ENCODE measurements at regions not wholly inside any gene's neighbourhood (a gene's known extent, or its start where the extent isn't known, plus 50 kb on each side); places are given as distances from the start of the nearest gene placed in this dataset.

DNA sequence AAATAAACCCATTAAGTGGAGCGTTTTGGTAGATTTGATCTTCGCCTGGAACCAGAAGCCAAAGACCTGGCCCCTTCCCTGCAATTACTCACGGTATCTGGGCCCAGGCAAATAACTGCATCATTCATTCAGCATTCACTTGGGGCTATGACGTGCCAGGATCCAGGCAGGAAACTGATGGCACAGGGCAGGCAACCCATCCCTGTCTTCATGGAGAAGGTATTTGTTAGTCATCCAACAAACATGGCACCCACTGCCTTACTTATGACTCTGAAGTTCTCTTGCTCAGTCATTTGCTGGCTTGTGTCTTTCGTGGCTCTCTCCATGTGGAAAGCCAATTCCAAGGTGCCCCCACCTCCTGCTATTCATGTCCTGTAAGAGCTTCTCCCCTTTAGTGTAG is 232.4 kb downstream of the BMP7 start:
- Mint-ChIP-seq H3K9me3 (peaks cover 2% of the 10 kb centered on the region), H3K4me1 (peaks cover 40% of the 10 kb centered on the region), H3K27me3 (ENCODE audit: insufficient read depth, low read depth) (peaks cover 17% of the 10 kb centered on the region), H3K27ac (no peak overlapping the region), H3K36me3 (no peaks in the 10 kb centered on the region), H3K4me3 (no peak overlapping the region)
- no peaks in the 10 kb centered on the region for H3F3A ChIP-seq (ENCODE audit: low read depth)
- H3K4me3 ChIP-seq, result no peak overlapping the region
- TF ChIP-seq, protein P1, sequence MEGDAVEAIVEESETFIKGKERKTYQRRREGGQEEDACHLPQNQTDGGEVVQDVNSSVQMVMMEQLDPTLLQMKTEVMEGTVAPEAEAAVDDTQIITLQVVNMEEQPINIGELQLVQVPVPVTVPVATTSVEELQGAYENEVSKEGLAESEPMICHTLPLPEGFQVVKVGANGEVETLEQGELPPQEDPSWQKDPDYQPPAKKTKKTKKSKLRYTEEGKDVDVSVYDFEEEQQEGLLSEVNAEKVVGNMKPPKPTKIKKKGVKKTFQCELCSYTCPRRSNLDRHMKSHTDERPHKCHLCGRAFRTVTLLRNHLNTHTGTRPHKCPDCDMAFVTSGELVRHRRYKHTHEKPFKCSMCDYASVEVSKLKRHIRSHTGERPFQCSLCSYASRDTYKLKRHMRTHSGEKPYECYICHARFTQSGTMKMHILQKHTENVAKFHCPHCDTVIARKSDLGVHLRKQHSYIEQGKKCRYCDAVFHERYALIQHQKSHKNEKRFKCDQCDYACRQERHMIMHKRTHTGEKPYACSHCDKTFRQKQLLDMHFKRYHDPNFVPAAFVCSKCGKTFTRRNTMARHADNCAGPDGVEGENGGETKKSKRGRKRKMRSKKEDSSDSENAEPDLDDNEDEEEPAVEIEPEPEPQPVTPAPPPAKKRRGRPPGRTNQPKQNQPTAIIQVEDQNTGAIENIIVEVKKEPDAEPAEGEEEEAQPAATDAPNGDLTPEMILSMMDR (IDR thresholded peaks at IDR 0.05), result no peak
- TF ChIP-seq EZH2 (IDR thresholded peaks at IDR 0.05) (no peak), EZH2phosphoT487 (IDR thresholded peaks at IDR 0.05) (no peak)
- H3K9ac ChIP-seq, result no peak overlapping the region
- no peak overlapping the region for H2AFZ ChIP-seq (replicated peaks)
- no peaks in the 10 kb centered on the region for H3K9me3 ChIP-seq (ENCODE audit: low read depth)
- no peak for DNase-seq (ENCODE audit: low spot score)
- H3K36me3 ChIP-seq, result no peaks in the 10 kb centered on the region
- no peak overlapping the region for H3K4me2 ChIP-seq
- peaks cover 23% of the 10 kb centered on the region for H3K4me1 ChIP-seq
- no peaks in the 10 kb centered on the region for H3K27me3 ChIP-seq
- no peaks in the 10 kb centered on the region for H4K20me1 ChIP-seq (ENCODE audit: low read depth)
- H3K27ac ChIP-seq, result no peak overlapping the region
- H3K79me2 ChIP-seq (ENCODE audit: low read depth), result no peaks in the 10 kb centered on the region

DNA sequence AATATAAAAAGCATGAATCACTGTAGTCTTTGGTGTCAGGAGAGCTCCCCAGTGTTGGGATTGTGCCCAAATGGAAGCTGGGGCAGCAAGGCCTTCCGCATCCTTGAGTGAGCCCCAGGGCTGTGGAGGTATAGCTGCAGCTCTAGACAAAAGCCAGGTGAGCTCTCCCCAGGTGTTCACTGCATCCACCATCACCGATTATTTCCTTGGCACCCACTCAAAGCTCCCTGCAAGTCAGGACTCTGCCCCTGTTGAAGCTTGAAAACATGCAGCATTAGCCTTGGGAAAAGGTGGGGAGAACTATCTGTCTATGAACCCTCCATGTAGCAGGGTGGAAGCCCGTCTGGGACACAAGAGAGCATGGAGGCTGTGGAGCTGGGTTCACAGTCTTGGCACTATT is 228.8 kb downstream of the BMP7 start:
- no peaks in the 10 kb centered on the region for H3K36me3 ChIP-seq
- no peak overlapping the region for H3K27ac Mint-ChIP-seq
- peaks cover 4% of the 10 kb centered on the region for H3K4me1 ChIP-seq
- no peaks in the 10 kb centered on the region for H3K9me3 ChIP-seq (ENCODE audit: low read depth)
- H3F3A ChIP-seq (ENCODE audit: low read depth), result no peaks in the 10 kb centered on the region
- H4K20me1 ChIP-seq (ENCODE audit: low read depth), result no peaks in the 10 kb centered on the region
- peaks cover 13% of the 10 kb centered on the region for H3K4me1 Mint-ChIP-seq
- no peaks in the 10 kb centered on the region for H3K36me3 Mint-ChIP-seq
- H3K27me3 ChIP-seq, result no peaks in the 10 kb centered on the region
- no peak overlapping the region for H3K4me3 ChIP-seq
- DNase-seq (ENCODE audit: low spot score), result no peak
- peaks cover 11% of the 10 kb centered on the region for H3K27me3 Mint-ChIP-seq (ENCODE audit: insufficient read depth, low read depth)
- no peak overlapping the region for H3K27ac ChIP-seq
- no peak overlapping the region for H3K4me3 Mint-ChIP-seq
- no peaks in the 10 kb centered on the region for H3K9me3 Mint-ChIP-seq
- H3K9ac ChIP-seq, result no peak overlapping the region
- no peak overlapping the region for H3K4me2 ChIP-seq
- H3K79me2 ChIP-seq (ENCODE audit: low read depth), result no peaks in the 10 kb centered on the region
- TF ChIP-seq, protein P1 (IDR thresholded peaks at IDR 0.05), result no peak
- TF ChIP-seq EZH2 (IDR thresholded peaks at IDR 0.05), result no peak
- no peak for TF ChIP-seq EZH2phosphoT487 (IDR thresholded peaks at IDR 0.05)
- H2AFZ ChIP-seq (replicated peaks), result no peak overlapping the region

DNA sequence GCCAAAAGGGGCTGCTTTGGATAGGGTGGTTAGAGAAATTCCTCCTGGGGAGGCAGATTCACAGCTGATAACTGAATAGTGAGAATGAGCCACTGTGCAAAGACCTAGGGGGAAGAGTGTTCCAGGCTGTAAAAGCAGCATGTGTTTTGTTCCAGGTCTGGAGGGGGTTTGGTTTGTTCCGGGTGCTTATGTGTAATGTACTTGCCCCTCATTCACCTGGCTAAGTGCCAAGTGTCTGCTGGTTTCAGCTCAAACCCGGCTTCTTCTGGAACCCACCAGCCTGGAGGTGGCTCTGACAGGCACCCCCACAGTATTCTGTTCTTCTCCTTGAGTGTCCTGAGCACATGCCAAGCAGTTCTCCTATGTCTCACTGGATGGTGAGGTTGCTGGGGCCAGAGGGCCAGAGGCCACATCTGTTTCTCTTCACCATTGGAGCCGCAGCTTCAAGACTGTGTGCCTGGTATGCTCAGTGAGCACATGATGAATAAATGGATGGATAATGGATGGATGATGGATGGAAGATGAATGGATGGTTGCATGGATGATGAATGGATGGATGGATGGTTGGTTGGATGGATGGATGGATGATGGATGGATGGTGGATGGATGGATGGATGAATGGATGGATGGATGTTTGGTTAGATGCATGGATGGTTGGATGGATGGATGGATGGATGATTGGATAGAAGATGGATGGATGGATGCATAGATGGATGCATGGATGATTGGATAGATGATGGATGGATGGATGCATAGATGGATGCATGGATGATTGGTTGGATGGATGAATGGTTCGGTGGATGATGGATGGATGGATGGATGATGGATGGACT is 227.6 kb downstream of the BMP7 start:
- TF ChIP-seq EZH2 (IDR thresholded peaks at IDR 0.05) (no peak), EZH2phosphoT487 (IDR thresholded peaks at IDR 0.05) (no peak)
- TF ChIP-seq, protein P1 (IDR thresholded peaks at IDR 0.05), result no peak
- H3K79me2 ChIP-seq (ENCODE audit: low read depth), result no peaks in the 10 kb centered on the region
- Mint-ChIP-seq H3K9me3 (no peaks in the 10 kb centered on the region), H3K27ac (no peak overlapping the region), H3K36me3 (no peaks in the 10 kb centered on the region), H3K4me1 (peaks cover 3% of the 10 kb centered on the region), H3K4me3 (no peak overlapping the region), H3K27me3 (ENCODE audit: insufficient read depth, low read depth) (peaks cover 11% of the 10 kb centered on the region)
- no peak overlapping the region for H3K4me3 ChIP-seq
- DNase-seq (ENCODE audit: low spot score), result no peak
- H3K27me3 ChIP-seq, result no peaks in the 10 kb centered on the region
- no peaks in the 10 kb centered on the region for H4K20me1 ChIP-seq (ENCODE audit: low read depth)
- H3K9me3 ChIP-seq (ENCODE audit: low read depth), result no peaks in the 10 kb centered on the region
- no peak overlapping the region for H3K9ac ChIP-seq
- H3K4me1 ChIP-seq, result no peaks in the 10 kb centered on the region
- no peak overlapping the region for H3K27ac ChIP-seq
- H2AFZ ChIP-seq (replicated peaks), result no peak overlapping the region
- no peaks in the 10 kb centered on the region for H3F3A ChIP-seq (ENCODE audit: low read depth)
- no peak overlapping the region for H3K4me2 ChIP-seq
- no peaks in the 10 kb centered on the region for H3K36me3 ChIP-seq
